Chondrocyte (in vitro differentiated cells): ENCODE measurements at regions not wholly inside any gene's neighbourhood (a gene's known extent, or its start where the extent isn't known, plus 50 kb on each side); places are given as distances from the start of the nearest gene placed in this dataset.

Source experiments
- DNase-seq: peaks from one replicate; pipeline ENCODE4 v3.0.0; 2021; ENCODE audit warnings: mixed read lengths, low spot score
- H3K27ac Mint-ChIP-seq: one replicate; pipeline ENCODE4 v1.8.0; 2021; ENCODE audit warnings: mild to moderate bottlenecking, moderate library complexity, mixed read lengths; ENCODE audit not compliant: unreplicated experiment
- H3K27me3 Mint-ChIP-seq: 2 replicates; pipeline ENCODE4 v1.8.0; 2021; ENCODE audit warnings: low read depth, mixed read lengths
- H3K36me3 Mint-ChIP-seq: 2 replicates; pipeline ENCODE4 v1.8.0; 2021; ENCODE audit warnings: low read depth, mixed read lengths
- H3K4me1 Mint-ChIP-seq: 2 replicates; pipeline ENCODE4 v1.8.0; 2021; ENCODE audit warnings: low read depth, mild to moderate bottlenecking, mixed read lengths
- H3K4me3 Mint-ChIP-seq: one replicate; pipeline ENCODE4 v1.8.0; 2021; ENCODE audit warnings: mild to moderate bottlenecking, moderate library complexity, mixed read lengths; ENCODE audit not compliant: unreplicated experiment
- H3K9me3 Mint-ChIP-seq: 2 replicates; pipeline ENCODE4 v1.8.0; 2021; ENCODE audit warnings: low read depth, mixed read lengths
- CTCF ChIP-seq: fragments of 200-600 bp; sonication (generic); IDR thresholded peaks from 2 replicates; pipeline ENCODE4 v1.5.0; 2021; ENCODE audit warnings: antibody characterized with exemption, mild to moderate bottlenecking, moderate library complexity

- Mint-ChIP-seq H3K36me3 (peaks cover under 1% of the 10 kb centered on the region), H3K4me1 (no peaks in the 10 kb centered on the region), H3K27me3 (peaks cover 36% of the 10 kb centered on the region), H3K4me3 (no peak overlapping the region), H3K9me3 (peaks cover 2% of the 10 kb centered on the region), H3K27ac (no peak overlapping the region)
- TF ChIP-seq CTCF, result no peak
- DNase-seq, result no peak
These were observed 102.0 kb upstream of the TRABD2B start for GRCh38 chr1:48099072-48099773.

- H3K9me3 Mint-ChIP-seq, result peaks cover 4% of the 10 kb centered on the region
- H3K36me3 Mint-ChIP-seq, result no peaks in the 10 kb centered on the region
- H3K4me1 Mint-ChIP-seq, result no peaks in the 10 kb centered on the region
- H3K27ac Mint-ChIP-seq, result no peak overlapping the region
- H3K4me3 Mint-ChIP-seq, result no peak overlapping the region
- no peak for DNase-seq
- peaks cover 58% of the 10 kb centered on the region for H3K27me3 Mint-ChIP-seq
- TF ChIP-seq CTCF, result peak; percentile 79
These were observed 96.7 kb upstream of the TRABD2B start for GRCh38 chr1:48093696-48094528.

- H3K27me3 Mint-ChIP-seq, result peaks cover 55% of the 10 kb centered on the region
These were observed 96.0 kb upstream of the TRABD2B start for GRCh38 chr1:48093147-48093546.

GRCh38 chr1:48092401-48092800 is 95.2 kb upstream of the TRABD2B start:
- TF ChIP-seq CTCF, result no peak
- no peak overlapping the region for H3K27ac Mint-ChIP-seq
- DNase-seq, result no peak
- H3K4me1 Mint-ChIP-seq, result no peaks in the 10 kb centered on the region
- no peak overlapping the region for H3K4me3 Mint-ChIP-seq
- H3K27me3 Mint-ChIP-seq, result peaks cover 55% of the 10 kb centered on the region
- H3K9me3 Mint-ChIP-seq, result peaks cover 5% of the 10 kb centered on the region
- no peaks in the 10 kb centered on the region for H3K36me3 Mint-ChIP-seq

More at GRCh38 chr1:48093147-48093546, 96.0 kb upstream of the TRABD2B start:
- Mint-ChIP-seq H3K36me3 (no peaks in the 10 kb centered on the region), H3K4me1 (no peaks in the 10 kb centered on the region), H3K9me3 (peaks cover 5% of the 10 kb centered on the region), H3K27ac (no peak overlapping the region), H3K4me3 (no peak overlapping the region)
- no peak for TF ChIP-seq CTCF
- no peak for DNase-seq

- DNase-seq, result no peak
- Mint-ChIP-seq H3K36me3 (no peaks in the 10 kb centered on the region), H3K27me3 (peaks cover 56% of the 10 kb centered on the region)
These were observed 92.2 kb upstream of the TRABD2B start for GRCh38 chr1:48089356-48089891.

More at GRCh38 chr1:48089356-48089891, 92.2 kb upstream of the TRABD2B start:
- no peak overlapping the region for H3K4me3 Mint-ChIP-seq
- peaks cover 3% of the 10 kb centered on the region for H3K9me3 Mint-ChIP-seq
- H3K27ac Mint-ChIP-seq, result no peak overlapping the region
- no peak for TF ChIP-seq CTCF
- H3K4me1 Mint-ChIP-seq, result no peaks in the 10 kb centered on the region
